ENCODE measurements at regions not wholly inside any gene's neighbourhood (a gene's known extent, or its start where the extent isn't known, plus 50 kb on each side); places are given as distances from the start of the nearest gene placed in this dataset.

- no peak for DNase-seq (ENCODE audit: low spot score)
These were observed 1320.6 kb downstream of the LRFN5 start for GRCh38 chr14:42927313-42927712.

- no peak for DNase-seq (ENCODE audit: low spot score)
These were observed 1315.2 kb downstream of the LRFN5 start for GRCh38 chr14:42921901-42922300.

GRCh38 chr14:42918615-42919014, 1311.9 kb downstream of the LRFN5 start:
- no peak for DNase-seq (ENCODE audit: low spot score)

GRCh38 chr14:42911642-42912041, 1305.0 kb downstream of the LRFN5 start:
- no peak for DNase-seq (ENCODE audit: low spot score)

GRCh38 chr14:42909659-42910058, 1303.0 kb downstream of the LRFN5 start:
- DNase-seq (ENCODE audit: low spot score) = no peak

- no peak for DNase-seq (ENCODE audit: low spot score)
These were observed 1286.5 kb downstream of the LRFN5 start for GRCh38 chr14:42893183-42893582.

- DNase-seq (ENCODE audit: low spot score) = no peak
These were observed 1277.4 kb downstream of the LRFN5 start for GRCh38 chr14:42884100-42884499.

- no peak for DNase-seq (ENCODE audit: low spot score)
These were observed 1271.0 kb downstream of the LRFN5 start for GRCh38 chr14:42877716-42878115.

- no peak for DNase-seq (ENCODE audit: low spot score)
These were observed 1266.1 kb downstream of the LRFN5 start for GRCh38 chr14:42872786-42873185.

GRCh38 chr14:42869681-42870080, 1263.0 kb downstream of the LRFN5 start:
- DNase-seq (ENCODE audit: low spot score) = no peak

GRCh38 chr14:42862114-42862513, 1255.4 kb downstream of the LRFN5 start:
- no peak for DNase-seq (ENCODE audit: low spot score)

- no peak for DNase-seq (ENCODE audit: low spot score)
These were observed 1253.7 kb downstream of the LRFN5 start for GRCh38 chr14:42860371-42860770.

- no peak for DNase-seq (ENCODE audit: low spot score)
These were observed 1249.4 kb downstream of the LRFN5 start for GRCh38 chr14:42856106-42856505.

GRCh38 chr14:42855085-42855484, 1248.4 kb downstream of the LRFN5 start:
- no peak for DNase-seq (ENCODE audit: low spot score)

- DNase-seq (ENCODE audit: low spot score) = no peak
These were observed 1247.4 kb downstream of the LRFN5 start for GRCh38 chr14:42854061-42854460.

- DNase-seq (ENCODE audit: low spot score) = no peak
These were observed 1242.0 kb downstream of the LRFN5 start for GRCh38 chr14:42848652-42849051.

- DNase-seq (ENCODE audit: low spot score) = no peak
These were observed 1208.1 kb downstream of the LRFN5 start for GRCh38 chr14:42814817-42815216.

GRCh38 chr14:42806909-42807315, 1200.2 kb downstream of the LRFN5 start:
- no peak for DNase-seq (ENCODE audit: low spot score)

GRCh38 chr14:42804141-42804540, 1197.5 kb downstream of the LRFN5 start:
- no peak for DNase-seq (ENCODE audit: low spot score)

GRCh38 chr14:42802346-42802745, 1195.7 kb downstream of the LRFN5 start:
- no peak for DNase-seq (ENCODE audit: low spot score)

- DNase-seq (ENCODE audit: low spot score) = no peak
These were observed 1185.5 kb downstream of the LRFN5 start for GRCh38 chr14:42792166-42792565.

GRCh38 chr14:42782754-42783153, 1176.1 kb downstream of the LRFN5 start:
- no peak for DNase-seq (ENCODE audit: low spot score)

GRCh38 chr14:42778984-42779383, 1172.3 kb downstream of the LRFN5 start:
- no peak for DNase-seq (ENCODE audit: low spot score)

- no peak for DNase-seq (ENCODE audit: low spot score)
These were observed 1144.1 kb downstream of the LRFN5 start for GRCh38 chr14:42750771-42751170.

- no peak for DNase-seq (ENCODE audit: low spot score)
These were observed 1135.4 kb downstream of the LRFN5 start for GRCh38 chr14:42742084-42742483.

Data from HuH-7 (cell line).